ENCODE measurements at regions not wholly inside any gene's neighbourhood (a gene's known extent, or its start where the extent isn't known, plus 50 kb on each side); places are given as distances from the start of the nearest gene placed in this dataset.

- H4K20me1 ChIP-seq (replicated peaks; ENCODE audit: control insufficient read depth, extremely low read depth, insufficient read depth, low read length) = no peaks in the 10 kb centered on the region
- no peaks in the 10 kb centered on the region for H3K27me3 ChIP-seq (ENCODE audit: control insufficient read depth in 2 of 2, insufficient read depth in 2 of 2, low read length in 2 of 2)
- BruUV-seq (replicated peaks) = no TSS peak
- H3K4me3 ChIP-seq (replicated peaks in 1 of 3; ENCODE audit: insufficient read depth in 1 of 3, low read depth in 1 of 3, low read length in 3 of 3) = no peak overlapping the region
- dilution Hi-C loops (cut with MboI; ENCODE audit: extremely low pct_ligation_motif_present, low sequenced_read_pairs) (no loop called here), intact Hi-C loops (cut with micrococcal nuclease) (no loop called here)
- no peak overlapping the region for H3K27ac ChIP-seq (ENCODE audit: insufficient read depth, low read depth, low read length)
- H3K9me3 ChIP-seq (replicated peaks; ENCODE audit: control insufficient read depth, insufficient read depth, low read length) = no peaks in the 10 kb centered on the region
- CTCF ChIA-PET = no interaction called here
- no peaks in the 10 kb centered on the region for H3K4me1 ChIP-seq (ENCODE audit: control insufficient read depth, extremely low read depth, insufficient read depth, low read length)
- H3K79me2 ChIP-seq (ENCODE audit: control insufficient read depth, insufficient read depth, low read length) = peaks cover 15% of the 10 kb centered on the region
- TF ChIP-seq MAX (IDR thresholded peaks at IDR 0.05; ENCODE audit: insufficient read depth, insufficient read length) = no peak
- TF ChIP-seq MYC (IDR thresholded peaks at IDR 0.05; ENCODE audit: low read depth, low read length) = no peak
- TF ChIP-seq FOS (IDR thresholded peaks at IDR 0.05; ENCODE audit: borderline replicate concordance, insufficient read depth, low read length) = no peak
- FAIRE-seq (no peak), DNase-seq (ENCODE audit: low read depth, low spot score) (no peak)
- POLR2A ChIA-PET = no interaction called here
- H3K36me3 ChIP-seq (ENCODE audit: control insufficient read depth in 2 of 2, extremely low read depth in 1 of 2, insufficient read depth in 2 of 2, low read length in 2 of 2) = no peaks in the 10 kb centered on the region
- no peak overlapping the region for H2AFZ ChIP-seq (ENCODE audit: low read depth, low read length)
- no peak overlapping the region for H3K9ac ChIP-seq (replicated peaks; ENCODE audit: extremely low read depth, insufficient read depth, low read length)
- H3K4me2 ChIP-seq (ENCODE audit: insufficient read depth, low read length) = no peak overlapping the region
- no peaks in the 10 kb centered on the region for H3K9me1 ChIP-seq (replicated peaks; ENCODE audit: control insufficient read depth, extremely low read depth, insufficient read depth, low read length)
These were observed 64.9 kb downstream of the PTTG1 start for GRCh38 chr5:160486573-160486972.

GRCh38 chr5:160488394-160489325 lies 67.0 kb downstream of the PTTG1 start:
- no peak for TF ChIP-seq POLR2AphosphoS5 (IDR thresholded peaks at IDR 0.05; ENCODE audit: insufficient read depth, low read depth, low read length)
- TF ChIP-seq POLR2A (IDR thresholded peaks at IDR 0.05; ENCODE audit: low read depth, low read length) = no peak
- no peak for TF ChIP-seq GATA2 (IDR thresholded peaks at IDR 0.05; ENCODE audit: insufficient read depth, insufficient read length, low read depth, low read length)
- TF ChIP-seq JUN (IDR thresholded peaks at IDR 0.05; ENCODE audit: borderline replicate concordance, insufficient read depth, insufficient read length, low read depth) = no peak
- no peak for TF ChIP-seq MAX (IDR thresholded peaks at IDR 0.05; ENCODE audit: insufficient read depth, insufficient read length)
- TF ChIP-seq CTCF (IDR thresholded peaks at IDR 0.05; ENCODE audit: extremely low read depth in 1 of 2, insufficient read depth in 1 of 2, low read depth in 1 of 2, low read length in 2 of 2) = no peak
- no peak for TF ChIP-seq MYC (IDR thresholded peaks at IDR 0.05; ENCODE audit: low read depth, low read length)
- TF ChIP-seq FOS (IDR thresholded peaks at IDR 0.05; ENCODE audit: borderline replicate concordance, insufficient read depth, low read length) = no peak
- TF ChIP-seq EZH2 (IDR thresholded peaks at IDR 0.05; ENCODE audit: borderline replicate concordance, low read depth, low read length, severe bottlenecking) = no peak
- FAIRE-seq (no peak), DNase-seq (ENCODE audit: low read depth, low spot score) (no peak)
- H3K4me1 ChIP-seq (ENCODE audit: control insufficient read depth, extremely low read depth, insufficient read depth, low read length) = no peaks in the 10 kb centered on the region
- H2AFZ ChIP-seq (ENCODE audit: low read depth, low read length) = no peak overlapping the region
- intact Hi-C loops (cut with micrococcal nuclease) (no loop called here), dilution Hi-C loops (cut with MboI; ENCODE audit: extremely low pct_ligation_motif_present, low sequenced_read_pairs) (no loop called here)
- H3K9me1 ChIP-seq (replicated peaks; ENCODE audit: control insufficient read depth, extremely low read depth, insufficient read depth, low read length) = no peaks in the 10 kb centered on the region
- H3K4me3 ChIP-seq (replicated peaks in 1 of 3; ENCODE audit: insufficient read depth in 1 of 3, low read depth in 1 of 3, low read length in 3 of 3) = no peak overlapping the region
- peaks cover 2% of the 10 kb centered on the region for H3K79me2 ChIP-seq (ENCODE audit: control insufficient read depth, insufficient read depth, low read length)
- H3K9me3 ChIP-seq (replicated peaks; ENCODE audit: control insufficient read depth, insufficient read depth, low read length) = no peaks in the 10 kb centered on the region
- ChIA-PET POLR2A (no interaction called here), CTCF (interaction anchor here (1.3 to 2.7 kb wide), 2 partner anchors 9 to 50 kb away, joined by 3 to 8 read pairs; no protein-coding TSS in a partner anchor)
- H4K20me1 ChIP-seq (replicated peaks; ENCODE audit: control insufficient read depth, extremely low read depth, insufficient read depth, low read length) = no peaks in the 10 kb centered on the region
- no peaks in the 10 kb centered on the region for H3K36me3 ChIP-seq (ENCODE audit: control insufficient read depth in 2 of 2, extremely low read depth in 1 of 2, insufficient read depth in 2 of 2, low read length in 2 of 2)
- H3K4me2 ChIP-seq (ENCODE audit: insufficient read depth, low read length) = no peak overlapping the region
- H3K9ac ChIP-seq (replicated peaks; ENCODE audit: extremely low read depth, insufficient read depth, low read length) = no peak overlapping the region
- BruUV-seq (replicated peaks) = no TSS peak
- H3K27me3 ChIP-seq (ENCODE audit: control insufficient read depth in 2 of 2, insufficient read depth in 2 of 2, low read length in 2 of 2) = no peaks in the 10 kb centered on the region
- no peak overlapping the region for H3K27ac ChIP-seq (ENCODE audit: insufficient read depth, low read depth, low read length)
